HG03354 (cell line): ENCODE measurements at regions not wholly inside any gene's neighbourhood (a gene's known extent, or its start where the extent isn't known, plus 50 kb on each side); places are given as distances from the start of the nearest gene placed in this dataset.

ENCODE experiments used
- ATAC-seq: cut with Tn5 transposase; IDR thresholded peaks from one replicate; pipeline ENCODE4 v1.9.1; 2021; ENCODE audit warnings: mild to moderate bottlenecking; ENCODE audit not compliant: unreplicated experiment, poor library complexity, severe bottlenecking

- ATAC-seq = no peak
Measured at GRCh38 chr21:38678827-38679226, 126.9 kb upstream of the ETS2 start.

- peak; percentile 59 for ATAC-seq
Measured at GRCh38 chr21:38679534-38679933, 126.2 kb upstream of the ETS2 start.

DNA sequence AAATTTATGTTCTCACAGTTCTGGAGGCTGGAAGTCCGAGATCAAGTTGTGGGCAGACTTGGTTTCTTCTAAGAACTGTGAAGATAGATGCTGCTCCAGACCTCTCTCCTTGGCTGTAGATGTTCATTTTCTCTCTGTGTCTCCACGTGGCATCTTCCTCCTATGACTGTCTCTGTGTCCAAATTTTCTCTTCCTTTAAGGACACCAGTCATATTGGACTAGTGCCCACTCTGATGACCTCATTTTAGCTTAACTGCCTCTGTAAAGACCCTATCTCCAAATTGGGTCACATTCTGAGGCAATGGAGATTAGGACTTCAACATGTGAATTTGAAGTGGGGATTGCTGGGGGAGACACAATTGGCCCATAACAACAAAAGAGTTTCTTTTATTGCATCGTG, 125.3 kb upstream of the ETS2 start:
- ATAC-seq = no peak

DNA sequence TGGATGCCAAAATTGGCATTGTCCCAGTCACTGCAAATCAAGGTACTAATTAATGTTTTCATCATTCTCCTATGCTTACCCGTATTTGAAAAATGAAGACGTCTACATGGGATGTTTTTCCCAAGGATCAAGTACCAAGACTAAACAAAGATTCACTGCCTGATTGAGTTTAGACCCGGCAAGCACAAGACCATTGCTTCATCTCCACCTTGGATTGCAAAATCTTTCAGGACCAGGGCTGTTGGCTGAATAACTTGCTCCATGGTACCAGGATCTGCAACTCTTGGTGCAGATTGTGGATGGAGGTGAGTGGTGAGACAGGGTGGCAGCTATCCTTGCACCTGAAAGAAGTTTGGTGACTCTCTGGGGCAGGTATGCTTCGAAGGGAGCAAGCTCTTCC, 122.5 kb upstream of the ETS2 start:
- ATAC-seq = no peak

DNA sequence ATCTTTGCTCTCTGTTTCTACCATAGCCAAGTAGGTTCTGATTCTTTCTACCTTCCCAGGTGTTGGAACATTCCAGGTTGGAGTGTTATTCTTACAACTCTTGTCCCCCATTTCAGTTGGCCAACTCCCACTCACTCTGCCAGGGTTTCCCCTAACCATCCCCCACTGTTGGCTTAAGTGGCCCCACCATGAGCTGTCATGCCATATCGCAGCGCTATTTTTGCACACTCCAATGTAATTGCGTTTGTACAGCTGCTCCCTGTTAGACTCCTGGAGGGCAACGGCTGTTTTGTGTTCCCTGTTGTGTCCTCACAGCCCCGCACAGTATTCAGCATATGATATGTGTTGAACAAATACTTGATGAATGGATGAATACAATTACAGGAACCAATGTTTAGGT, 117.7 kb upstream of the ETS2 start:
- ATAC-seq = no peak

DNA sequence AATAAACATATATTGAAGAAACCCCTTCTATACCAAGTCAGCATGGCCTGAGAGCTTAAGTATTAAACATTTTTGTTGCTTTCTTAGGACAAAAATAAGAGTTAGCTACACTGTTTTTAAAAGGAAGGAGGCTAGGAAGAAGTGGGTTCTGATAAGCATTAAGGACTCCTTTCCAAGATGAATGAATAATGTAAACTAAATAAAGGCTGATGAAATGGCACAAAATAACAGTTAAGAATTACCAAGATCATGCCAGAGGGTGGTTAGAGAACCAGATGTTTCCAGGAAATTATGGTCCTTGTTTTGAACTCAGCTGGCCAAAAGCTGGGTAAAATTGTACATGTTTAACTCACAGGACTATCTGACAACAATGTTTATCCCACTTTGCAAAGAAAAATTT, 114.1 kb upstream of the ETS2 start:
- no peak for ATAC-seq

DNA sequence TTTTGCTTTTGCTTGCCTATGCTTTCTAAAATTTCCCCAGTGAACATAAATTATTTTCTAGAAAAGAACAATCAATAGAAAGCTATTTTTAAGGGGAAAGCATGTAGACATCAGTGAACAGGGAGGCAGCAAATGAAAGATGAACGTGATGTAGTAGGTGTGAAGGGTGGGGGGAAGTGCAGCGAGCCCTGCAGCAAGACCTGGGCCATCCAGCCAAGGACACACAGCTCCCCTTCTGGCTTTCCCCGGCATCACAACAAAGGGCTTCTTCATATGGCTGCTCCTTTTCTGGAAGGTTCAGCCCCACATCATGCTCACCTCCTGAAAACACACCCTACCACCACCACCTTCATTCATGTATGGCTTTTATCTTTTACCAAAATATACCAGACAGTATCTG, 109.2 kb upstream of the ETS2 start:
- ATAC-seq = no peak

GRCh38 chr21:38699048-38699447, 106.7 kb upstream of the ETS2 start:
- no peak for ATAC-seq

DNA sequence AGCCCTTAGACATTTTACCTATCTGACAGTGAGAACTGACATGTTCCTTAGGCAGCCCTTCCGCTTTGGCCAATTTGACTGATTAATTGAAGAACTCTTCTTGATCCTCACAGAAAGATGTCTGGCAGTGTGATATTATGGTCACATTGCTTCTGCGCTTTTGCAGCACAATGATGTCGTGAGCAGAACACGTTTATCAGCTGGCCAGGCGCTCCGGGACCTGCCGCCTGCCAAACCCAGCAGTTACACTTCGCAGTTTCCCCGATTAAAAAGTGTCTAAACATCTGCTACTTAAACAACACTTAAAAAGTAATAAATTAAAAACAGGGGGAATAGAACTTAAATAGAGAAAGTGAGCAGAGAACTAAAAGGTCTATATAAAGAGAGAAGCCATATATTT, 103.5 kb upstream of the ETS2 start:
- ATAC-seq = no peak

- no peak for ATAC-seq
Measured at GRCh38 chr21:38709876-38710275, 95.9 kb upstream of the ETS2 start.

DNA sequence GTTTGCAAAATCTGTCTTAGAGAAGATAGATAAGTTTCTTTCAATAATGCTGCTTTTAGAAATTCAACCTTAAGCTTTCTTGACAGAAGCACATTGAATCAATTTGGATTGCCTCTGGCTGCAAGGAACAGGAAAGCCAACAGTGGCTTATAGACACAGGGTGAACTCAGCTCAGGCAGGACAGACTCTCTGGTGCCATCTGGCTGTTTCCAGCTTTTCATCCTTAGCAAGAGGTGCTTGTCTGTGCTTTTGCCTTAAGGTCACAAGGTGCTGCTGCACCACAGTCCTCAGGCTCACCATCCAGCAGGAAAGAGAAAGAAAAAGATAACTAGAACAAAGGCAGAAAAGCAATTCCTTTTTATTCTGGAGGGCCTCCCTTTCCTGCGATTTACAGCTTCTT, 93.7 kb upstream of the ETS2 start:
- no peak for ATAC-seq

GRCh38 chr21:38712664-38713063, 93.1 kb upstream of the ETS2 start:
- ATAC-seq = no peak

GRCh38 chr21:38714039-38714817, 91.5 kb upstream of the ETS2 start:
- no peak for ATAC-seq

GRCh38 chr21:38714999-38715398, 90.7 kb upstream of the ETS2 start:
- ATAC-seq = no peak

- no peak for ATAC-seq
Measured at GRCh38 chr21:38716088-38716487, 89.6 kb upstream of the ETS2 start.

DNA sequence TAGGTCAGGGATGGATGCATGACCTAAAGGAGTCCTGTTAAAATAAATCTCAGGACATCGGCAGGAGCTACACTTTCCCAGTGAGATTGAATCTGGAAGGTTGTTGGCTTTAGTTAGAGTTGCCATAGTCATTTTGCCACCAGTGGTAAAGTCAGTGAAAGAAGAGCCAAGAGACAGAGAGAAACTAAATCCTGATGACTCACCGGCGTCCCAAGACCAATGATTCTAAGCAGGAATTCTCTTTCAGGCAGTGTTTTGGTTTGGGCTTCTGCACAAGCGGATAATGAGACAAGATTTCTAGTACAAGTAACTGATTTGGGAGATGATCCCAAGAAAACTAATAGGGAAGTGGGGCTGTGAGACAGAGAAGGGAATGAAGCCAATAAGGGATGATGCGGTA, 88.8 kb upstream of the ETS2 start:
- no peak for ATAC-seq

DNA sequence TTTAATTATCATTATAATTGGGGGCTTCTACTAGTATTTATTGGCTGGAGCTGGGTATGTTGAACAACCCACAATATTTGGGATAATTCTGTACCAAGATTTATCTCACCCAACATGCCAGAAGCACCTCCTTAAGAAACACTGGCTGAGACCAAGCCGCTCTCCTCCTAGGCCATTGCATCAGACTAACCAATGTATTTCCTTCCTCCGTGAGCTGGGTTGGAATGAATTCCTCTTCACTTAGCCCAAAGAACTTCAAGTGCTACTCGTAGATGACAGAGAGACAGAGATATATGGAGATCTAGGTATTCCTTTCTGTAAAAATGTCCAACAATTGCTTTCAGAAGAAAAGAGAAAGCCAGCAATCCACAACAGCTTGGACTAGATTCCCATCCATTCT, 87.2 kb upstream of the ETS2 start:
- no peak for ATAC-seq

GRCh38 chr21:38720074-38720473, 85.7 kb upstream of the ETS2 start:
- ATAC-seq = no peak

GRCh38 chr21:38721055-38721454, 84.7 kb upstream of the ETS2 start:
- ATAC-seq = no peak

- ATAC-seq = no peak
Measured at GRCh38 chr21:38721958-38722357, 83.8 kb upstream of the ETS2 start.

DNA sequence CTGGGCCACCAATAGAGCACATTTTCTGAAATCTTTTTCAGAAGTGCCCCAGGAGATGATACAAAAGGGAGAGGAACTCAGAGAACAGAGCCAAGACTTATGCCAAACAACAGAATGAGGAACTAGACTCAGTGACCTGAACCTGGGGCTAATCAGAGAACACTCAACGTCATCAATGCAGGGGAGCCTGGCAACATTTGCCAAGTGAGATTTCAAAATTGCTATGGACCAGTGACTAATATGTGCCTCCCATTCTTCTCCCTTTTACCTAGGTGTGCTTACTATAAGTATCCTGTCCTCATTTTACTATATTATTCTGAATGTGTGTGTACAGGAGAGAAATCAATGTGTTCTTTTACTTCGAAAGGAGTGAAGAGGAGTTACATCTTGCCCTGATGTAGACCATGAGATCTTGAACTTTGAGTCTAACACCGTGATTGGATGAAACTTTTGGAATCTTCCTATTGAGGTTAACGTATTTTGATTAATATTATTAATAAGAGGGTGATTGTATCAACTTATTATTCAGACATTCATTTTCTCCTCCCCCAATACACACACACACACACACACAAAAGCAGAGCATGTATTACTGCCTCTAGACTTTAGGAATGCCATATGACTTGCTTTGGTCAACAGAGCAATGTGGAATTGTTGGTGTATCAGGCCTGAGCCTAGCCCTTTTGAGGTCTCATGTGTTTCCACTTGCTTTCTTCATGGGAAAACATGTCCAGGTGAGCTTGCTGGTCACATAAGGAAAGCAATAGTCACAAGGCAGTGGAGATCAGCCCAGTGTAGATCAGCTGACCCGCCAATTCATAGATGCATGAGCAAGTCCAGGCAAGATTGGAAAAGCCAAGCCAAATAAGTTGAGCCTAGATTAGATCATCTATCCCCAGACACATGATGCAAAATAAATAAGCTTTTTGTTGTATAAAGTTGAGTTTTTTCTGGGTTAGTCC, 80.3 kb upstream of the ETS2 start:
- no peak for ATAC-seq
